ENCODE measurements at regions not wholly inside any gene's neighbourhood (a gene's known extent, or its start where the extent isn't known, plus 50 kb on each side); places are given as distances from the start of the nearest gene placed in this dataset.

DNA sequence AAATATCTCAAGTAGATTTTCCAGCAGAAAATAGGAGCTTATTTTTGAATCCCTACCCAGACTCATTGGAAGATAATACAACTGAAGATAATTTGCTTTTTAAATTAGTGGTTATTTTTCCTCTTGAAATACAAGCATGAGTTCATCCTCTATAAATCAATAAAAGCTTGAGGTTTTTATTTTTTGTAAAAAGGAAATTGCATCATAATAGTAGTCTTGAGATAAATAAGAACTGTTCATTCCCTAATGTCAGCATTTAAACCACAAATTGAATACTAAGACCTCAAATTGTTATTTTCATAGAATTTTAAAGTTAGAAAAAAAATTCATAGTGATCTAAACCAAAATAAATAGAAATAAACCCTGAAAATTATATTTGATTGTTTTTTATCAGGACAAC lies 719.1 kb downstream of the CD109 start:
- TF ChIP-seq, protein P1, sequence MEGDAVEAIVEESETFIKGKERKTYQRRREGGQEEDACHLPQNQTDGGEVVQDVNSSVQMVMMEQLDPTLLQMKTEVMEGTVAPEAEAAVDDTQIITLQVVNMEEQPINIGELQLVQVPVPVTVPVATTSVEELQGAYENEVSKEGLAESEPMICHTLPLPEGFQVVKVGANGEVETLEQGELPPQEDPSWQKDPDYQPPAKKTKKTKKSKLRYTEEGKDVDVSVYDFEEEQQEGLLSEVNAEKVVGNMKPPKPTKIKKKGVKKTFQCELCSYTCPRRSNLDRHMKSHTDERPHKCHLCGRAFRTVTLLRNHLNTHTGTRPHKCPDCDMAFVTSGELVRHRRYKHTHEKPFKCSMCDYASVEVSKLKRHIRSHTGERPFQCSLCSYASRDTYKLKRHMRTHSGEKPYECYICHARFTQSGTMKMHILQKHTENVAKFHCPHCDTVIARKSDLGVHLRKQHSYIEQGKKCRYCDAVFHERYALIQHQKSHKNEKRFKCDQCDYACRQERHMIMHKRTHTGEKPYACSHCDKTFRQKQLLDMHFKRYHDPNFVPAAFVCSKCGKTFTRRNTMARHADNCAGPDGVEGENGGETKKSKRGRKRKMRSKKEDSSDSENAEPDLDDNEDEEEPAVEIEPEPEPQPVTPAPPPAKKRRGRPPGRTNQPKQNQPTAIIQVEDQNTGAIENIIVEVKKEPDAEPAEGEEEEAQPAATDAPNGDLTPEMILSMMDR (IDR thresholded peaks at IDR 0.05) = no peak
- no peak for TF ChIP-seq POLR2AphosphoS5 (IDR thresholded peaks at IDR 0.05)
- no peak for TF ChIP-seq POLR2A (IDR thresholded peaks at IDR 0.05)

All from breast epithelium (tissue), 3 donors.